ENCODE measurements at regions not wholly inside any gene's neighbourhood (a gene's known extent, or its start where the extent isn't known, plus 50 kb on each side); places are given as distances from the start of the nearest gene placed in this dataset.

GRCh38 chr7:67754651-67755050, 758.0 kb downstream of the TYW1 start:
- no peak for DNase-seq (ENCODE audit: low read depth, low spot score)

GRCh38 chr7:67758551-67758950, 761.9 kb downstream of the TYW1 start:
- DNase-seq (ENCODE audit: low read depth, low spot score), result no peak

DNA sequence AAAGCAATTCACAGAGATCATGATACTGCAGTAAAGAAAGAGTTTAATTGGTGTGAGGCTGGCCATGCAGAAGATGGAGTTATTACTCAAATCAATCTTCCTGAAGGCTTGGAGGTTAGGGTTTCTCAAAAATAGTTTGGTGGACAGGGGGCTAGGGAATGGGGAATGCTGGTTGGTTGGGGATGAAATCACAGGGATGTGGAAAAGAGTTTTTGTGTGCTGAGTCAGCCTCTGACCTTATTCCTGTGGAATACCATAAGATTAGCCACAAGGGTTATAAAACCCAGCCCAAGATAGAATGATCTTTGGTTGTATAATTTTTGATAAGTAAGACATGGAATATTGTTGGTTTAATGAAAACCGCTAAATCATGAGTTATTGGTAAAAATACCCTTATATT, 764.3 kb downstream of the TYW1 start:
- DNase-seq (ENCODE audit: low read depth, low spot score), result no peak

- DNase-seq (ENCODE audit: low read depth, low spot score), result no peak
Observed at GRCh38 chr7:67762516-67762915, 765.9 kb downstream of the TYW1 start.

- no peak for DNase-seq (ENCODE audit: low read depth, low spot score)
Observed at GRCh38 chr7:67764289-67764688, 767.7 kb downstream of the TYW1 start.

GRCh38 chr7:67765481-67766175, 769.0 kb downstream of the TYW1 start:
- DNase-seq (ENCODE audit: low read depth, low spot score), result no peak

DNA sequence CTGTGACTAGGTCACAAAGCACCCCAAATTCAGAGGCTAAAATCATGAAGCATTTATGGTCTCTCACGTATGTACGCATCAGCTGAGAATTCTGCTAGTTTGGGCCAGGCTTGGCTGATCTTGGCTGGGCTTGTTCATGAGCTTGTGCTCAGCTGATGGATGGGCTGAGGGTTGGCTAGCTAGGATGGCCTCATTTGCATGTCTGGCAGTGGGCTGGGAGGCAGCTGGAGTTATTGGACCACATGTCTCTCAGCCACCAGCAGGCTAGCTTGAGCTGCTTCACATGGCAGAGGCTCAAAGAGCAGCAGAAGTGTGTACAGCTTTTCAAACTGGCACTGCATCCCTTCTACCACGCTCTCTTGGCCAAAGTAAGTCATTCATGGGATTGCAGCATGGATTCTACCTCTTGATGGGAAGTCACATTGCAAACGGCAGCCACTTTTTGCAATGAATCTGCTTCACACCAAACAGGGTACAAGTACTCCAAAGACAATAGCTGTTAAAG, 770.3 kb downstream of the TYW1 start:
- no peak for DNase-seq (ENCODE audit: low read depth, low spot score)

GRCh38 chr7:67771846-67772605, 775.4 kb downstream of the TYW1 start:
- DNase-seq (ENCODE audit: low read depth, low spot score), result no peak

- no peak for DNase-seq (ENCODE audit: low read depth, low spot score)
Observed at GRCh38 chr7:67773081-67773480, 776.4 kb downstream of the TYW1 start.

GRCh38 chr7:67777119-67777518, 780.5 kb downstream of the TYW1 start:
- no peak for DNase-seq (ENCODE audit: low read depth, low spot score)

GRCh38 chr7:67781841-67782240, 785.2 kb downstream of the TYW1 start:
- no peak for DNase-seq (ENCODE audit: low read depth, low spot score)

DNA sequence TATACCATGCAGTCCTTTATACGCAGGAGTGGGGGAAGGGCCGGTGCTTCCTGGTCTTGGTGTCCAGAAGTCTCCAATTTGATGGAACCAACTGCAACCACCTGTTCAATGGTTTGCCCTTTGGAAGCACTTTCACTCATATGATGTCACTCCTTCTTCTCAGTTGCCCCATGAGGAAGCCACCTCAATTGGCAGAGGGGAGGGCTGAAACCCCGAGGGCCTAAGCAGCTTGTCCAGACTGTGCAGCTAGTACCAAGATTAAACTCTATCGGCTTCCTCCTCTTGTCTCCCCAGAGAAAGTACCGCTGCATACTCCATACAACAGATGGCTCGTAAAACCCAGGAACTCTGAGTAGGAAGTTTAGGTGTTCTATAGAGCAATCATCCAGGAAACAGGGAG, 789.4 kb downstream of the TYW1 start:
- no peak for DNase-seq (ENCODE audit: low read depth, low spot score)

DNA sequence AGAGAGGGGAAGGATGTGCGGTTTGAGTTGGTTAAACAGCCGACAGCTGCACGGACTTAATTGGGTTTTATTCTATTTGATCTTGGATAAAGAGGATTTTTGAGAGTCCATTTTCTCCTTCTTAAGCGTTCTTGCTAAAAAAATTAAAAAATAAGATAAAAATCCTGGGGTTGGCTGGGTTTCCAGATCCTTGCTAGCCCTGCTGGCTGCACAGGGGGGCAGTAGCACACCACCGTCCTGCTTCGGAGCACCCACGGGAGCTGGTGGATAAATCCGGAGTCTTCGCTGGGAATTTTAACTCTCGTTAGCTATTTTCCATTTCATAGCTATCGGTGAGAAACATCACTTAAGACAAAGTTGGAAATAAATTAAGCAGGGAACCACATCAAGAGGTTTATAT, 792.0 kb downstream of the TYW1 start:
- DNase-seq (ENCODE audit: low read depth, low spot score), result no peak

- DNase-seq (ENCODE audit: low read depth, low spot score), result no peak
Observed at GRCh38 chr7:67791918-67792317, 795.3 kb downstream of the TYW1 start.

GRCh38 chr7:67794544-67794943, 797.9 kb downstream of the TYW1 start:
- DNase-seq (ENCODE audit: low read depth, low spot score), result no peak

GRCh38 chr7:67803789-67804188, 807.2 kb downstream of the TYW1 start:
- no peak for DNase-seq (ENCODE audit: low read depth, low spot score)

DNA sequence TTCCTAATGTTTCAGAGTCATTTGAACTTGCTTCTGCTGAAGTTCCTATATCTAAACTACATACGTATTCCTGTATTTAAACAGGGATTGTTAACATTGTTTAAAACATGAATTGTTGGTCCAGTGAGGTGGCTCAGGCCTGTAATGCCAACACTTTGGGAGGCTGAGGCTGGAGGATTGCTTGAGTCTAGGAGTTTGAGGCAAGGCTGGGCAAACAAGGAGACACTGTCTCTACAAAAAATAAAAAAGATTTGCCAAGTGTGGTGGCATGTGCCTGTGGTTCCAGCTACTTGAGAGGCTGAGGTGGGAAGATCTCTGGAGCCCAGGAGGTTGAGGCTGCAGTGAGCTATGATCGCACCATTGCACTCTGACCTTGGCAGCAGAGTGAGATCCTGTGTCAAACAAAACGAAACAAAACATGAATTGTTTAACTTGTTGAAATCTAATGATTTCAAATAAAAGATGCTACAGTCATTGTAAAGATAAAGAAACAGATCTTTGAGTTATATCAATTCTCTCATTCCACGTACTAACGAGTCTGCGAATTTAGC, 809.4 kb downstream of the TYW1 start:
- no peak for DNase-seq (ENCODE audit: low read depth, low spot score)

GRCh38 chr7:67807826-67808225, 811.2 kb downstream of the TYW1 start:
- DNase-seq (ENCODE audit: low read depth, low spot score), result no peak

DNA sequence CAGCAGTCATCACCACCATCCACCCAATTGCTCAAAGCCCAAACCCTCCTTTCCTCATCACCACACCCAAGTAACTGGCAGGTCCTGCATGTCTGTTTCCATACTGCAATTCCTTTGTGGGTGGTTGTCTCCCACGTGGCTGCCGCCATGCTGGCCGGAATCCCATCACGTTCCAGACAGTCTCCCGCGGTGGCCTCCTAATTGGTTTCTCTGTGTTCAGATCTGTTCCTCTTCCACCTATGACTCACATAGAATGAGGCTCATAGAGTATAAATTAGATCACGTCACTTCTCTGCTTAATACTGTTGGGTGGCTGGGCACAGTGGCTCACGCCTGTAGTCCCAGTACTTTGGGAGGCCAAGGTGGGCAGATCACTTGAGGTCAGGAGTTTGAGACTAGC, 813.0 kb downstream of the TYW1 start:
- DNase-seq (ENCODE audit: low read depth, low spot score), result no peak

DNA sequence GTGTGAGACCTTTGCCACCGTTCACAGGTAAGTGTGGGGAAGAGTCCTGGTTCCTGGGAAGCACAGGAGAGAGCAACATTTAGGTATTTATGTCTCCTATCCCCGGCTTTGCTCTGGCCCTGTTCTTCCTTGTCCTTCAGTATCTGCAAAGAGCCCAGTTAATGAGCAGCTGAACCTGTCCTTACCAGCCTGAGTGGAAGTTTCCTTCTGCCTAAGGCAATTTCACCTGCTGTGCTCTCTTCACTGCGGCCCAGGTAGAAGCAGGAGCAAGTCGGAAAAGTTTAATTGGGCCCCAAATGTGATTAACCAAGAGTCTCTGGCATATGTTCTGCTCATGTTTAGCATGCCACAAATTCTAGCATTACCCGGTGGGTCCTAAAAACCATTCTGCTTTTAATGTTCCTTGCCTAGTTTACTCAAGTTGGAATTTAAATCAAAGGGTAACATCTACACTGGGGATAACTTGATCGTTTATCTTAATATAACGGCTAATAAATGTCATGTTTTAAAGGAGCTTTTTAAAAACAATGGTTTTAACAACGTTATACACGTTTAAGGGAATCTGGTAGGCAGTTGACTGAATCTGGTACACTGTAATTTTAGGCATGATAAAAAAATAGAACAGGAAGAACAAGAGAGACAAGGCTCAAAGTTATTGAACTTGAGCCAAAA, 817.1 kb downstream of the TYW1 start:
- no peak for DNase-seq (ENCODE audit: low read depth, low spot score)

- DNase-seq (ENCODE audit: low read depth, low spot score), result no peak
Observed at GRCh38 chr7:67817481-67817880, 820.8 kb downstream of the TYW1 start.

GRCh38 chr7:67821116-67821515, 824.5 kb downstream of the TYW1 start:
- no peak for DNase-seq (ENCODE audit: low read depth, low spot score)

Data from activated naive CD8-positive, alpha-beta T cell treated with anti-CD3 and anti-CD28 coated beads, Interleukin-2, amount 50 U/mL, for 16 hours (primary cell).